CD4-positive, alpha-beta T cell treated with Interleukin-4 for 1 hour (primary cell): ENCODE measurements at regions not wholly inside any gene's neighbourhood (a gene's known extent, or its start where the extent isn't known, plus 50 kb on each side); places are given as distances from the start of the nearest gene placed in this dataset.
"Not testable (repeated sequence)": the region's sequence is repeated elsewhere in the genome, so short reads cannot be mapped to it uniquely, and the experiment has no call there.

ENCODE experiments used
- DNase-seq, 2 donors: peaks; one replicate each; pipeline ENCODE4 v3.0.0-alpha.2; 2020 to 2022

DNA sequence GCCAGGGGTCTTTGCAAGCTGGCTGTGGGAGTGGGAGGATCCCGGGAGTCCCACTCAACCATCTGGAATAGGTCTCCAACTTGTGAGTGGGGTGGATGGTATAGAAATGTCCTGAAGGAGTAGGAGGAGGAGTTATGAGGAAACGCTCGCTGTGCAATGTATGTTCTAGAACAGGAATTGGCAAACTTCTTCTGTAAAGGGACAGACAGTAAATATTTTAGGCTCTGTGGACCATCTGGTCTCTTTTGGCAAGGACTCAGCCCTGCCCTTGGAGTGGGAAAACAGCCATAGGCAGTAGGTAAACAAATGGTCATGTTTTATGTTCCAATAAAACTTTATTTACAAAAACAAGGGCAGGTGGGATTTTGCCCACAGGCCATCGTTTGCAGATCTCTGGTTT is 149.2 kb downstream of the NPIPB5 start:
- DNase-seq, result no peak

DNA sequence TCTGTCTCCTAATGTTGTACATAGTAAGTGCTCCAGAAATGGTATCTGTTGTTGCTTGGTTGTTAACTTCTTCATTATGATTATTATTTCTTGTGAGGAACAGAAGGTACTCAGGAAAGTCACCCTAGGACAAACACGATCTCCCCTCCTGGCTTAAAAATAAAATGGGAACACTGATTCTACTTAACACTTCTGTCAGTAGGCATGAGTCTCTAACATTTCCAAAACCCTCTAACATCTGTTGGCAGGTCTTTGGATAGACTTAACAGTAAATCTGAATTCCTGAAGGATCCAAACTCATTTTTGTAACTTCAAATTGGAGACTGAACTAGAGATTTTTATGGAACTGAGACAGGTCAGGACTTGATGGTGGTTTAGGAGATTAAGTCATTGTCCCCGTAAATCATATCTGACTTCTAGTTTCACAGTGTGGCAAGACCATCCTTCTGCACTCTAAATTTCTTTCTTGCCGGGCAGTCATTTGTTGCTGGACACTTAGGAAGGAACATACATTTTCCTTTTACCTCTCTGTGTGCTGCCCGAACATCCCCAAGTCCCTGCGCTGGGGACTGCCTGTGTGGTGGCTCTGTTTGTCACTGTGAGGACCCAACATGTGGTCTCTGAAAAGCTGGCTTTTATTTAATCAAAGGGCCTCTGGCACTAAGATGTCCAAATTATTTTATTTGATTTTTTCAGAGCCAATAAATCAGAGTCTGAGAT is 149.9 kb downstream of the NPIPB5 start:
- DNase-seq, result no peak

DNA sequence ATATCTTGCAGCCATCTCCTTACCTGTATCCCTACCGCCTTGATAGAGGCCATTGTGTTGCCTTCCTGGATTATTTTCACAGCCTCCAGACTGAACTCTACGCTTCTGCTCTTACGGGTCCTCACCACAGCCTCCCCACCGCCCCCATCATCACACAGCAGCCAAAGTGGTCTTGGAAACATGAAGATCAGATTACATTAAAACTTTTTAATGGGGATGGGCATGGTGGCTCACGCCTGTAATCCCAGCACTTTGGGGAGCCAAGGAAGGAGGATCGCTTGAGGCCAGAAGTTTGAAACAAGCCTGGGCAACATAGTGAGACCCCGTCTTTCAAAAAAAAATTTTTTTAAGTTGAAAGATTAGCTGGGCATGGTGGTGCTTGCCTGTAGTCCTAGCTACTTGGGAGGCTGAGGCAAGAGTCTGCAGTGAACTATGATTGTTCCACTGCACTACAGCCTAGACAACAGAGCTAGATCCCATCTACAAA is 150.5 kb downstream of the NPIPB5 start:
- DNase-seq, result no peak

DNA sequence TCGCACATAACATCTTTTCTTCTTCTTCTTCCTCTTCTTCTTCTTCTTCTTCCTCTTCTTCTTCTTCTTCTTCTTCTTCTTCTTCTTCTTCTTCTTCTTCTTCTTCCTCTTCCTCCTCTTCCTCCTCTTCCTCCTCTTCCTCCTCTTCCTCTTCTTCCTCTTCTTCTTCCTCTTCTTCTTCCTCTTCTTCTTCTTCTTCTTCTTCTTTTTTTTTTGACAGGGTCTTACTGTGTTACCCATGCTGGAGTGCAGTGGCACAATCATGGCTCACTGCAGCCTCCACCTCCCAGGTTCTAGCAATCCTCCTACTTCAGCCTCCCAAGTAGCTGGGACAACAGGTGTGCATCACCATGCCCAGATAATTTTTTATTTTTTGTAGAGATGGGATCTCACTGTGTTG is 151.0 kb upstream of the HS3ST2 start:
- DNase-seq, result not testable (repeated sequence)

DNA sequence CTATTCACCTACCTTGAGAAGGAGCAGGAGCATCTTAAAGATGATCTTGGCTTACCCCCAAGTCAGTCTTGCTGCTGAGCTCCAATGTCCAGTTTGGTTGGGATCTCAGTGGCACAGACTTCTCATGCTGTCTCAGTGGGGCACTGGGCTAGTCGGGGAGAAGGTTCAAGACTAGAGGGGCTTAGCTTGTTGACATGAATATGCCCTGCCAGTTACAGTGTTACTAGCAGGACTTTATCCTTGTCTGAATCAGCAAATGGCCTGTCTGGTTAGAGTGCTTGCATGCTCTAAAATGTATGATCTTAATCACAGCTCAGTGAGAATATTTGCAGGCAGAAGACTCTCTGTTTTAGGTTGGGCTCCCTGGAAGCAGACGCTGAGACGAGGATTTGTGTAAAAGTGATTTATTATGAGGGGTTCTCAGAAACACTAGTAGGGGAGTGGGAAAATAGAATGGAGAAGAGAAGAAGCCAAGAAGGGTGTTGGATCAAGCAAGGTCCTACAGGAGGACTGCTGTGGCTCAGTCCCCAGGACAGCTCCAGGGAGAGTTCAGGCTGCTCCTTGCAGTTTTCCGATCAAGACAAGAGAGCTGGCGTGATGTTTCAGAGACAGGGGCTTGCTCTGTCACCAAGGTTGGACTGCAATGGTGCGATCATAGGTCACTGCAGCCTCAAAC is 150.4 kb upstream of the HS3ST2 start:
- no peak for DNase-seq

DNA sequence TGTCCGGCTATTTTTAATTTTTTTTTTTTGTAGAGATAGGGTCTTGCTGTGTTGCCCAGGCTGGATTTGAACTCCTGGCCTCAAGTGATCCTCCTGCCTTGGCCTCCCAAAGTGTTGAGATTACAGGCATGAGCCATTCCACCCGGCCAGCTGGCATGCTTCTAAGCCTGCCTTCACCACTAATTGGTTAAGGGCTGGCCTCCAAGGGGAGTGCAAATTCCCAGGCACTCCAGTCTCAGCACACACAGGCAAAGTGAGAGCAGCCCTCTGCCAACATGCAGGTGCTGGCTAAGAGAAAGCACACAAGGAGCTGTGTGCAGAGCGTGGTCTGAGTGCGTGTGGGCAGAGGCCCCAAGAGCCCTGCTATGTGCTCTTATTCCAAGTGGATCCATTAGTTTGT is 149.8 kb upstream of the HS3ST2 start:
- DNase-seq, result no peak

DNA sequence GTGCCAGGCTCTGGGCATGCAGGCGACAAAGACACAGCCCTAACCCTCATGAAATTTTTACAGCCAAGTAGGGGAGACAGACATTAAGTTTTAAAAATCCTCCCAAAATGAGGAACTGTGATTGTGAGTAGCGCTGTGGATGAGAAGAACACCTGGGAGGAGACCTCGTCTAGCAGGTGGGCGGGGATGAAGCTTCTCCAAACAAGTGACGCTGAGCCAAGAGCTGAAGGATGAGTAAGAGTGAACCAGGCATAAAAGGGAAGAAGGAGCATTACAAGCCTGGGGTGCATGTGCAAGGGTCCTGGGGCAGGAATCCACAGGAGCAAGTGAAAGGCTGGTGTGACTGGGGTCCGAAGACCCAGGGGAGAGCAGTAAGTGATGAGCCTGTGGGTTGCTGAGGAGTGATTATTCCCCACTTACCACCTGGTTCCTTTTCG is 149.4 kb upstream of the HS3ST2 start:
- DNase-seq, result no peak

DNA sequence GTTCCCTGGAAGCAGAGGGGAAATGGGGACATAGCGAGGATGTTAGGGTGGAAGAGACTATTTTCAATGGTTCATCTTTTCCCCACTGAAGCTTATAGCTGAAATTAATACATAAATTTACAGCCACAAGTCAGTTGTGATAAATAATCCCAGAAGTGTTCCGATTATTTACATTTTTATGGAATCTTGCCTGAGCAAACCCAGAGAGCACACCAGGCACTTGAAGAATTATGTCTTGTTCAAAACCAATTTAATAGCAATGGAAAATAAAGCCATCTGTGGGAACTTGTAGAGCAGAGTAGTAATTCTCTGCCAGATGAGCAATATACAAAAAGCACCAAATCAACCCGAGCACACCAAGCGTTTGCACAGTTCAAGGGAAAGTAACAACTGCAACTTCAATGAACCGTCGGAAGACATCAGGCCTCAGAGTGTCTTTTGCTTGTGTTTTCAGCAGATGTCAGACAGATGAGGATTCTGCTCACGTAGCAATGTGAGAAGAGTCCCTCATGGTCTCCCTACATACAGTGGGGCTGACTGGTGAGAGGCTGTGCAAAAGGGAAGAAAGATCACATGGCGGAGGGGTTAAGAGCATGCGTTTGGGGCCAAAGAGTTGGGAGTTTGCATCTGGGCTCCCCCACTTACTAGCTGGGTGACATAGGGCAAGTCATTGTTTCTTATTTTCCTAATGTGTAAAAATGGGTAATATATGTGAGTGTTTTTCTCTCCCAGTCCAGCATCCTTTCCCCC is 148.7 kb upstream of the HS3ST2 start:
- DNase-seq, result no peak

DNA sequence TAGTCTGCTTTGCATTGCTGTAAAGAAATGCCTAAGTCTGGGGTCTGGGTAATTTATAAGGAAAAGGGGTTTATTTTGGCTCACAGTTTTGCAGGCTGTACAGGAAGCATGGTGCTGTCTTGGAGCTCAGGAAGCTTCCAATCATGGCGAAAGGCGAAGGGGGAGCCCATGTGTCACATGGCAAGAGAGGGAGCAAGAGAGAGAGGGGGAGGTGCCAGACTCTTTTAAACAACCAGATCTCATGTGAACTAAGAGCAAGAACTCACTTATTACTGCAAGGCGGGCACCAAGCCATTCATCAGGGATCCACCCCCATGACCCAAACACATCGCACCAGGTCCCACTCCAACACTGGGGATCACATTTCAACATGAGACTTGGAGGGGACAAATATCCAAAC is 148.2 kb upstream of the HS3ST2 start:
- no peak for DNase-seq

DNA sequence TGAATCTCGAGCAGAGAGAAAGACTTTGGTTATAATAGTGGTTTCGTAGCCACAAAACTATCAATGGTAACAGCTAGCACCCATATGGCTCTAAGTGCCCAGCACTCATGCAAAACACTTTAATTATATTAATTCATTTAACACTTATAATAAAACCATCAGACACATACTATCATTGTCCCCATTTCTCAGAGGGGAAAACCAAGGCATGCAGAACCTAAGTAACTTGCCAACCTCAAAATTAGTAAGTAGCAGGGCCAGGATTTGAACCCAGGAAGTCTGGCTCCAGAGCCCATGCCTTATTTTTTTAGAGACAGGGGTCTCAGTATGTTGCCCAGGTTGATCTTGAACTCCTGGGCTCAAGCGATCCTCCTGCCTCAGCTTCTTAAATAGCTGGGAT is 145.6 kb upstream of the HS3ST2 start:
- DNase-seq, result no peak

DNA sequence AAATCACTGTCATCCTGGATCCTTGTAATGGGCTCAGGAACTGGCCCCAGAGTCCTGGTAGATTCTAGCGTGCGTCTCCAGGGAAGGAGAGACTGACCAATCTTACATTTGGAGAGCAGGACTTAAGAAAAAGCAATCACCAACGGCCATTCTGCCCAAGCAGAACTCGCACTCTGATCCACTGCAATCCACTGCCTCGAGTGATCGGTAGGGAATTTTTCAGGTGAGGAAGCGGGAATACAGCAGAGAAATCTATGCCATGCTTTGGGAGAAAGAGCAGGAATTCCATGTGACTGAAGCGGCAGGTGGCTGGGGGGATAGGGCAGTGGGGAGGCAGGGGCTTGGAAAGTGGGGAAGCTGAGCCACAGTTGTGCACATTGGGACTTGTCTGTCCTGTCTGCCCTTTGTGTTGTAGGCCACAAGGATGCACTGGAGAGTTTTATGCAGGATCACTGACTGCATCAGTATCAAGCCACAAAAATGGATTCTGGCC is 143.9 kb upstream of the HS3ST2 start:
- DNase-seq, result no peak

DNA sequence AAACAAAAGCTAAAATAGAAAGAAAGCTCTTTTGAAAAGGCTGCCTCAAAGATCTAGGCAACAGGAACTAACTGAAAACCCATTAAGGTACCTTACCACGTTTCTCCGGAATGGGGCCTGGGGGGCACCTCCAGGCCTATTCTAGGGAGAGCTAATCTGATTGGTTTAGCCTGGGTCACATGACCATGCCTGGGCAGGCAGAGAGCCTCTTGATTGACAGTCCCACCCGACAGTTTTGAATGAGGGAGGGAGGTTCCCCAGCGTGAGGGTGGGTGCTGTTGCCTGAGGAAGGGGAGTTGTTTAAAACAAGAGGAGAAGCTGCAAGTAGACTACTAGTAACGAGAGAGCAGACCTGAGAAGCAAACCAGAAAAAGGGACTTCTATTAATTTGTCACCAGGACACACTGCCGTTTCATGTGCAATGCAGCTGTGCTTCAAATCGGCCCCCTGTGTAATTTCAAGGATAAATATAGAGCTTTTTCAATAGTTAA is 143.4 kb upstream of the HS3ST2 start:
- peak in 1 of 2 donors; percentile 22 for DNase-seq

DNA sequence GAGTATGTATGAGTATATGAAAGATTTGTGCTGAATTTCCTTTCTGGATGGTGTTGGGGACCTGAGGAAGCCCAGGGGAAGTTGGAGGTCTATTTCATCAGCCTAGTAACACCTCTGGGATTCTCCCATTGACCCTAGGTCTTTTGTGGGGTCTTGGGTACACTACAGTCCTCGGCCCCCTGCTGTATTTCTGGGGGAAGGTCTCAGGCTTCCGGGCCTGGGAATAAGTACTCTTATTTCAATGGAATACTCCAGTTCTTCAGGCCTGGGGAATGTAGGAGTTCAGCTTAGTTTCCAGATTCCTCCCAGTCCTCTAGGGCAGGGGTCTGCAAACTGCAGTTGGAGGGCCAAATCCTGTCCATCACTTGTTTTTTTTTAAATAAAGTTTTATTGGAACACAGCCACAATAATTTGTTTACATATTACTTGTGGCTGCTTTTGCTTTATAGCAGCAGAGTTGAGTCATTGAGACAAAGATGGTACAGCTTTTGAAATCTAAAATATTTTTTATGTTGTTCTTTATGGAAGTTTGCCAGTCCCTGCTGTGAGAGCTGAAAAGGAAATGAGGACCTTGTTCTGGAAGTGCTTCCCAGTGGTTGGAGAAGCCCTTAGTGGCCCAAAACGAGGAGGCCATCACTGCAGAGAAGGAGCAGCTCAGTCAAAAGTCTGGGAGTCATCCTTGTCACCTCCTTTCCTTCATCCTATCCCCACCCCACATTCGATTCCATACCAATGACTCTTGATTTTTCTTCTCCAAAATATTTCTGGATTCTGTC is 142.5 kb upstream of the HS3ST2 start:
- DNase-seq, result no peak

DNA sequence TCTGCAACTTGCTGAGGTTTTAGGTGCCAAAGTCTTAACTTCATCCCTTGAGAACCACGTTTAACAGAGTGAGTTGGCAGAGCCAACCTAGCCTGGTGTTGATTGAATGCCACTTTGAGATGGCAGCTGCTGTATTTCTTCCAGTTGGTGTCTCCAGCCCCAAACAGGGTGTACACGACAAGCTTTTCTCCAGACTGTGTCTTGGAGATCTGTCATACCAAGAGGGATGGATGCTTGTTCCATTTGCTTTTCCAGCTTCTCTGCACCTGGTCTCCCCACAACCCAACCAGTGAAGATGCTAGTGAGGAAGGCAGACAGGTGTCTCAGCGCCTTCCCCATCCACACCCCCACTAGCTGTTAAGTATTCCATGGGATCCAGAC is 141.1 kb upstream of the HS3ST2 start:
- DNase-seq, result no peak

DNA sequence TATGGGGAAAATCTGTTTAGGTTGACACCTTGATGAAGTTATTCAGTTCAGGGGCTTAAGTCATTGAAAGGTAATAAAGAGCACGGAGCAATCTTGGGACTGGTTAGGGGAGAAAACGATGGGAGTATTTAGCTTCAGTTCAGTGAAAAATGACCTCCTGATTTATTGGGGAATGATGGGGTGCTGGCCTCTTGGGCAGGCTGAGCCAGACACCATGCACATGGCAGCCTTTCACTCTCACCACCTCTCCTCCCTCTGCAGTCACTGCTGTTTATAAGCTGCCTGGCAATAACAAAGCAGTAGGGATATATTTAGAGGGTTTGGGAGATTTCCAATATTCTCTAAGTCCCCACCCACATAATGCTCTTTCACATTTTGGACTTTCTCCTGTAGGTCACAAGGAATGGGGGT is 140.5 kb upstream of the HS3ST2 start:
- no peak for DNase-seq

DNA sequence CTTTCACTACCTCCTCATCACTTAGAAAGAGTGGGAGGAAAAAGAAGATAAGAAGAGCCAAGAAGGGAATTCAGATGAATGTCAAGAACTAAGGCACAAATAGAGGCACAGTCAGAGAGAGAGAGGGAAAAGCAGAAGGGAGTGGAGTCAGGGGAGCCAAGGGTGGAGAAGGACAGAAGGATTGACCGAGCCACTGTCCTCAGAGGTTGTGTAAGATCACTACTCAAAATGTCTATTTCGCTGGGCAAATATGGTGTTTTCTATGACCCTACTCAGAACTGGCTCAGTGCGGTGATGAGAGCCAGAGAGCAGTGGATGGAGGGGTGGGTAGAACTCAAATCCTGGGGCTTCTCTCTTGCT is 139.2 kb upstream of the HS3ST2 start:
- DNase-seq, result no peak

DNA sequence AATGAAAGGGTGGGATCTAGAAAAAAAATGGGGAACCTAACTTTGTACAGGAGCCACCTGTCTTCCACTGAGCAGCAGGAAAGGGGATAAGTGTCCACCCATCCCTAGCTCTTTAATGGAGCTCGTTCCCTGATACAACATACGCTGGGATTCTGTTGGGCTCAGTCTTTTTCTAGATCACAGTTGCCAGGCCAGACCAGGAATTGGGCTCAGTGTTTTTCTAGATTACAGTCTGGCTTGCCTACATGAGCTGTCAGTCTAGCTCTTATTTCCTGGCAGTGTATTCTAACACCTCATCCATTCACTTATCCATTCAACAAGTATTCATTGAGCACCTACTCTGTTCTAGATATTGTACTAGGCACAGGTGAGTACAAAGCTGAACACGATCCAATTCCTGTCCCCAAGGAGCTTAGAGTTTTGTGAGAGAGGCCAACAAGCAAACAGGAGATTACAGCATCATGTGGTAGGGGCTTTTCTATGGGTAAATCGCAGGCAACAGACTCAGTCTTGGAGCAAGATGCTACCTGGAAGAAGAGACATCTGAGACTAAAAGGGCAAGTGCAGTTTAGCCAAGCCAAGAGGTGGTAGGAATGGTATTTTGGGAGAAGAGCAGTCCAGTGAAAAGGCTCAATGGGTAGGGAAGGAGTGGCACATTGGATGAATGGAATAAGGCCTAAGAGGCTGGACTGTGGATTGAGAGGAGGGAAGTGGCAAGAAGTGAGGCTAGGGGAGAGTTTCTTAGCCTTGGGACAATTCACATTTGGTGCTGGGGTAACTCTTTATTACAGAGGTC is 138.0 kb upstream of the HS3ST2 start:
- DNase-seq, result no peak

DNA sequence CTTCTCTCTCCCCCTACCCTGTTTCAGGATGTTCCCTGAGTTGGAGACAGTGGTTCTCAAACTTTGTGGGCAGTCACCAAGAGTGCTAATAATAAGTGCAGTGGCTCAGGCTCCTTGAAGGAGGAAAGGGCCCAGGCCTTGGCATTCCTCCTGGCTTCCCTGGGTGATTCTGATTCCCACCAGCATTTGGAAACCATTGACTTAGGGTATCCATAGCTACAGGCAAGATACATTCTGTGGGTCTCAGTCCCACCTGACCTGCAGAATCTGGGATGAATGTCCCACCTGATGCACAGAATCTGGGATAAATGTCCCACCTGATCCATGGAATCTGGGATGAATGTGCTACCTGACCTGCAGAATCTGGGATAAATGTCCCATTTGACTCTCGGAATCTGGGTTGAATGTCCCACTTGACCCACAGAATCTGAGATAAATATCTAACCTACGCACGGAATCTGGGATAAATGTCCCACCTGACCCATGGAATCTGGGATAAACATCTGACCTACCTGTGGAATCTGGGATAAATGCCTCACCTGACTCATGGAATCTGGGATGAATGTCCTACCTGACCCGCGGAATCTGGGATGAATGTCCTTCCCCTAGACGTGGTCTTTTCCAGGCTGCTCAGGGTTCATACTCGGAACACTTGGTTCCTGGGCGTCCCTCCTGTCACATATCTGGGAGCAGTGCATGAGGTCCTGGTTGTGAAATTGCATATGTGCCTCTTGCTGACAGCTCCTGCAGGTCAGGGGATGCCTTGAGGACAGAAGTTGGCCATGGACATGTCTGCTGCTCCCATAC is 136.7 kb upstream of the HS3ST2 start:
- DNase-seq, result no peak

DNA sequence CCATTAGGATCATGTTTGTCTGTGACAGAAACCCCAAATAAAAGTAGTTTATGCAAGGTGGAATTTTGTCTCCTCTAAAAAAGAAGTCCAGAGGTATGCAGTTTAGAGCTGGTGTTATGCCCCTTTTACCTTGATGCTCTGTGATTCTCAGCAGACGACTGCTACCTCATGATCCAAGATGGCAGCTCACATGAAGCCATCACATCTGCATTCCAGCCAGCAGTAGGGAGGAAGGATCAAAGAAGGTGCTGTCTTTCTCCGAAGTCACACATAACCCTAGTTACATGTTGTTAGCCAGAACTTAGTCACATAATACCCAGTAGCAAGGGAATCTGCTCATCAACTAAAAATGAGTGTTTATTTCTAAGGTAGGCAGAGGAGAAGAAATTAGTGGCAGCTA is 135.7 kb upstream of the HS3ST2 start:
- no peak for DNase-seq

DNA sequence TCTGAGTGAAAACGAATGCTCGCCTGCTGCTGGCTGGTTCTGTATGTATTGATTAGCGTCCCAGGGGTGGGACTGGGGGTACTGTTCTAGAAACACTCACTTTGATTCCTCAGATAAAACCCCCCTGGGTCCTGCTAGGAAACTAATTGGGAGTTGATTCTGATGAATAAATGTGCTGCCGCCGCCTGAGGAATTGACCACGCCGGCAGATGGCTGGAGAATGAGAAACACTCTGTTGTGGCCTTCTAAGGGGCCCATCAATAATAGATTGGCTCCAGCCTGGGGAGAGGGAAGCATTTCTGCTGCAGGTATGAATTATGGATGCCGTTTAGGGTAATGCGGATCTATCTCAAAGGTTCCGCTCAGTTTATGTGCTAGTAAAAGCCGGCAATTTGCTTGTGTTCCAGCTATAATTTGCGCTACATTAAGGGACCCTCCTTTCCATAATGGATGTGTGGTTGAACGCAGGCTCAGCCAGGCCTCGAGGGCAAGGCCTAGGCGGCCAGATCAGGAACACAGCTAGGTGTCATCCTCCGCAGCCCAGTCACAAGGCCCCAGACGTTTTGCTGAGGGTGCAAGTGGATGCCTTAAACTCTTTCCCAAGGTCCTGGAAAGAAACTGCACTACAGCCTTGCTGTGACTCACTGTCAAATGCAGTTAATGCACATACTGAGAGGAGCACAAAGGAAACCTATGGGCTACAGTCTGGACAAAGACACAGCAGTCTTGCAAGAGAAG is 132.2 kb upstream of the HS3ST2 start:
- DNase-seq, result no peak
